GM12874 (cell line): ENCODE measurements at regions not wholly inside any gene's neighbourhood (a gene's known extent, or its start where the extent isn't known, plus 50 kb on each side); places are given as distances from the start of the nearest gene placed in this dataset.

ENCODE experiments used
- TF ChIP-seq, protein P1 (sequence below): IDR thresholded peaks from 2 replicates; pipeline ENCODE4 v1.5.1; 2011; ENCODE audit warnings: low read depth, mild to moderate bottlenecking, control low read depth, low read length, moderate library complexity; ENCODE audit not compliant: insufficient read depth

DNA sequence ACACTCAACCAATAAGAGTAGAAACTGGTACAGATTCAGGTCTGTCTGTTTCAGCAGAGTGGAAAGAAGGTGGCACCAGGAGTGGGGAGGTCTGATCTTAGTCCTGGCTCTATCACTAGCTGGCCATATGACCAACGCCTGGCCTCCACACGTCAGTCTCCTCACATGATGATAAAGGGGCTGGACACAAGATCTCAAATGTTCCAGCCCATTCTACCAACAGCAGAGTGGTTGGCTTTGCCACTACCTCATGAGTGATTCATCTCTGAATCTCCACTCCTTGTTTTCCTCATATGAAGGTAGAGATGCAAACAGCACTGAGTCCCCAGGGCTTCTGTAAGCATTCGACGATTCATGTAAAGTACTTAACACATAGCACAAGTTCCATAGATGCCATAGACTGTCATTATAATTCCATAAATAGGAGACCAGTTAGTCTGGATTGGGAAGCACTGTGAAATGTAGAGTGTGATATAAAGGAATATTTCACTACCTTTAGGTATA lies 281.9 kb upstream of the ASIC2 start:
- TF ChIP-seq, protein P1, sequence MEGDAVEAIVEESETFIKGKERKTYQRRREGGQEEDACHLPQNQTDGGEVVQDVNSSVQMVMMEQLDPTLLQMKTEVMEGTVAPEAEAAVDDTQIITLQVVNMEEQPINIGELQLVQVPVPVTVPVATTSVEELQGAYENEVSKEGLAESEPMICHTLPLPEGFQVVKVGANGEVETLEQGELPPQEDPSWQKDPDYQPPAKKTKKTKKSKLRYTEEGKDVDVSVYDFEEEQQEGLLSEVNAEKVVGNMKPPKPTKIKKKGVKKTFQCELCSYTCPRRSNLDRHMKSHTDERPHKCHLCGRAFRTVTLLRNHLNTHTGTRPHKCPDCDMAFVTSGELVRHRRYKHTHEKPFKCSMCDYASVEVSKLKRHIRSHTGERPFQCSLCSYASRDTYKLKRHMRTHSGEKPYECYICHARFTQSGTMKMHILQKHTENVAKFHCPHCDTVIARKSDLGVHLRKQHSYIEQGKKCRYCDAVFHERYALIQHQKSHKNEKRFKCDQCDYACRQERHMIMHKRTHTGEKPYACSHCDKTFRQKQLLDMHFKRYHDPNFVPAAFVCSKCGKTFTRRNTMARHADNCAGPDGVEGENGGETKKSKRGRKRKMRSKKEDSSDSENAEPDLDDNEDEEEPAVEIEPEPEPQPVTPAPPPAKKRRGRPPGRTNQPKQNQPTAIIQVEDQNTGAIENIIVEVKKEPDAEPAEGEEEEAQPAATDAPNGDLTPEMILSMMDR, result no peak

DNA sequence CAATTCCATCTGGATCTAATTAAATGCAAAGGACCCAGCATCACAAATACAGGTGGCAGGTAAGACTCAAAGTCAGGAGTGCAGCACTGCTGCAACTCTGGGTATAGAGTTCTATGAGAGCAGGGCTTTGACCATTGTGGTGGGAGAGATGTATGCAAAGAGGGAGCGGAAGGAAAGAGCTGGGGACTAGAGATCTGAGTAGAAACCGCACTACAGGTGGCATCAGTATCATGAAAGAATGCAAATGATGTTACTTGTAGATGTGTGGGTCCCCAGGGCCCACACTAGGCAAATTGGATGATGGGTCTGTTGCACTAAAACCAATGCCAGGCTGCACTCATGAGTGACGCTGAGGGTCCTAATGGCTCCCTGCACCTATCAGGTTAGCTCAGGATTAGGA lies 287.1 kb upstream of the ASIC2 start:
- TF ChIP-seq, protein P1, result no peak

GRCh38 chr17:33582661-33583060 lies 289.6 kb upstream of the ASIC2 start:
- TF ChIP-seq, protein P1, result no peak

DNA sequence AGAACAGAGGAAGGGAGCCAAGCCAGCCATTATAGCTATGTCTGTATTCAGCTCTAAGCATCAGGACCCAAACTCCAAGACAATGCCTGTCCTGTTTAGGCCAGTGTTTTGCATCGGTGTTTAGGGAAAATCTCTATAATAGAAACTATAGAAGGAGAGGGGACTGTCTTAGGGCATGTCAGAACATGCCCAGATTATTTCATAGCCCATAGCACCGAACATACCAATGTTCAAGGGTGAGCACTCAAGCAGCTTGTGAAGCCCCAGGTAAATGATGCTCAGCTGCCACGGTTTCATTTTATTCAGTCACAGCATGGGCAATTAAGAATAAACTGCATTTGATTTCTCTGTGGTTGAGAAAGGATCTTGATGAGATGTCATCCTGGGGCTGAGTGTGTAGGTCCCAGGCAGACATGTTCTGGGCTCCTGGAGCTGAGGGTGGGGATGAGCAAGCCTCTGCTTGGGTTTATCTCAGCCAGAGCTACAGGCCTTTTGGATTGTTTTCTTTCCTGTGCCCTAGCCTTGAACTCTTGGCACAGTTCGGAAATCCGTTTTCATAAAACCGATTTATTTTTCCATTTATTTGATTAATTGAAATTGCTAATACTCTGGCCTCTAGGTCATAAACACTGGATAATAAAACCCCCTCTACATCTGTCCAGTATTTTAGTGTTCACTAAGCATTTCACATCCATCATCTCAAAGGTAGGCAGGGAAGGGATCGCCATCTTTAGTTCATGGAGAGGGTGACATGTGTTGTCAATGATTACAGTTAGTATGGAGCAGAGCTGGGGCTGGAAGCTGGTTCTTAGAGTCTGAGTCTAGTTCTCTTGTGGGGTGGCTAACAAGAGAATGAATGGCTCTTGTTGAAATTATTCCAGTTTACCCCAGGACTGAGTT lies 290.7 kb upstream of the ASIC2 start:
- TF ChIP-seq, protein P1, result no peak

DNA sequence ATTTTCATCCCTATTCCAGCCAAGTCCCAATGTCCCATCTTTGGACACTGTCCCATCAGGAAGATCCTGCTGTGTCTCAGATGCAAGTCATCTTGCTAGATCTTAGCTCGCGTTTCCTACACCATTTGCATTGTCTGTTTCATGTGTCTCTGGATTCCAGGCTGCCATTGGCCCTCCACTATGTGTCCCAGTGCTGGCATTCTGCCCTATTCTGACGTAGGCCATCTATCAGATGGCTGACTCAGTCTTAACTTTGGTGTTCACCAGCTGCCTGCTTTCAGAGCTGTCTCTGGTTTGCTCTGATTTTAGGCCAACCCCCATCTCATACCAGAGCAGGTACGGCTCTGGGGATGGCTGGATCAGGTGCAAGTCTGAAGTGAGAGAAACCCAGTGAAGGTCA lies 300.9 kb upstream of the ASIC2 start:
- TF ChIP-seq, protein P1, result no peak

DNA sequence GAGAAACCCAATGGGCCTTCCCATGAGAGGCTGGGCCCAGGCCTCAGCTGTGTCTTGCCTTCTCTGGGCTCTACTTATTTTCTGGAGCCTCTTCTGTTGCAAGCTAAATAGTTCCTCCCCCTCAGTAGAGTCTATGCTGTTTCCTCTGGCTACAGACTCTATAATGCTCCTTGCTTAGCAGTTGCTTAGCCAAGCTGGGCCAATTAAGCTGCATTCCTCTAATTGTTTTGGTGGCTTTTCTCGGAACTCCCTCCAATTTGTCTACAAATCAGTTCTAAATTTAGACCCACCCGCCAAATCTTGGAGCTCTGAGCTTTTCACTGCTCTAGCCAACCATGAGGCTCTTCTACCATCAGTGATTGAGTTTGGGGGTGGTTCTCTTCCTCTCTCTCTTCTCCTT lies 302.7 kb upstream of the ASIC2 start:
- TF ChIP-seq, protein P1, result no peak

DNA sequence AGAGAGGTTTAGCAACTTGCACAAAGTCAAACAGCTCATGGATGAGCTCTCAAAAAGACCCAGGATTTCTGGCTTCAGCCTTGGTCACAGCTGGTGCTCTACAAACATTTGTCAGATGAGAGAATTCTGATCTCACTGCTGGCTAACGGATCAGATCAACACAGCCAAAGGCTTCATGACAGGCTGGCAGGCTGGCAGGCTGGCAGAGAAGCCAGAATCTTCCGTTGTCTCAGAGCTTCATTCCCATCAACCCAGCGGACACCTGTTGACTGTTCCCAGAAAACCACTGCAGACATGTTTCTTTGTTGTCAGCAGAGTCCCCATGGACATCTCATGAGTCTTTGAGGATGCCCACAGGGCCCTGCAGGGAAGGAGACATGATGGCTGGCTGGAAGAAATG lies 303.8 kb upstream of the ASIC2 start:
- TF ChIP-seq, protein P1, result no peak
